Astrocyte (in vitro differentiated cells and primary cell): ENCODE measurements at regions not wholly inside any gene's neighbourhood (a gene's known extent, or its start where the extent isn't known, plus 50 kb on each side); places are given as distances from the start of the nearest gene placed in this dataset.

Experiments
- DNase-seq: peaks from one replicate; pipeline ENCODE4 v3.0.0-alpha.2; 2010; ENCODE audit warnings: low read depth
- FAIRE-seq: peaks from 2 replicates; lab custom pipeline; 2011; peaks lifted over from hg19 to GRCh38; lab: Jason Lieb, UNC
- H2AFZ ChIP-seq: 2 replicates; pipeline ENCODE4 v1.6.0; 2012; ENCODE audit warnings: low read depth, low read length, inconsistent platforms
- H3K27ac ChIP-seq: 2 replicates; pipeline ENCODE4 v1.5.1; 2011; ENCODE audit warnings: low read depth, low read length, inconsistent platforms
- H3K27me3 ChIP-seq: 2 replicates; pipeline ENCODE4 v1.6.0; 2011; ENCODE audit warnings: low read length, inconsistent platforms; ENCODE audit not compliant: insufficient read depth
- H3K36me3 ChIP-seq: 2 replicates; pipeline ENCODE4 v1.5.1; 2011; ENCODE audit warnings: low read length, inconsistent platforms; ENCODE audit not compliant: insufficient read depth
- H3K4me1 ChIP-seq: 2 replicates; pipeline ENCODE4 v1.5.1; 2011; ENCODE audit warnings: low read length, inconsistent platforms; ENCODE audit not compliant: insufficient read depth
- H3K4me2 ChIP-seq: 2 replicates; pipeline ENCODE4 v1.6.0; 2012; ENCODE audit warnings: low read length, inconsistent platforms
- H3K4me3 ChIP-seq: 2 replicates; pipeline ENCODE4 v1.5.1; 2011; ENCODE audit warnings: low read depth, mild to moderate bottlenecking, low read length, inconsistent platforms; ENCODE audit not compliant: insufficient read depth
- H3K79me2 ChIP-seq: 2 replicates; pipeline ENCODE4 v1.6.0; 2012; ENCODE audit warnings: mild to moderate bottlenecking, low read length, inconsistent platforms; ENCODE audit not compliant: insufficient read depth
- H3K9ac ChIP-seq: 2 replicates; pipeline ENCODE4 v1.6.0; 2012; ENCODE audit warnings: mild to moderate bottlenecking, low read length, inconsistent platforms
- H3K9me3 ChIP-seq: 2 replicates; pipeline ENCODE4 v1.5.1; 2012; ENCODE audit warnings: low read depth, mild to moderate bottlenecking, low read length, inconsistent platforms; ENCODE audit not compliant: insufficient read depth
- H4K20me1 ChIP-seq: 2 replicates; pipeline ENCODE4 v1.6.0; 2012; ENCODE audit warnings: low read length, inconsistent platforms; ENCODE audit not compliant: insufficient read depth
- H3K27ac Mint-ChIP-seq: one replicate; pipeline ENCODE4 v1.8.0; 2021; ENCODE audit warnings: mild to moderate bottlenecking, mixed read lengths; ENCODE audit not compliant: unreplicated experiment
- H3K27me3 Mint-ChIP-seq: one replicate; pipeline ENCODE4 v1.8.0; 2021; ENCODE audit warnings: low read depth, mixed read lengths; ENCODE audit not compliant: unreplicated experiment
- H3K36me3 Mint-ChIP-seq: one replicate; pipeline ENCODE4 v1.8.0; 2021; ENCODE audit warnings: low read depth, mixed read lengths; ENCODE audit not compliant: unreplicated experiment
- H3K4me1 Mint-ChIP-seq: one replicate; pipeline ENCODE4 v1.8.0; 2021; ENCODE audit warnings: low read depth, mixed read lengths; ENCODE audit not compliant: unreplicated experiment
- H3K4me3 Mint-ChIP-seq: one replicate; pipeline ENCODE4 v1.8.0; 2021; ENCODE audit warnings: mild to moderate bottlenecking, moderate library complexity, mixed read lengths; ENCODE audit not compliant: unreplicated experiment
- H3K9me3 Mint-ChIP-seq: one replicate; pipeline ENCODE4 v1.8.0; 2021; ENCODE audit warnings: mild to moderate bottlenecking, mixed read lengths; ENCODE audit not compliant: unreplicated experiment
- EZH2 ChIP-seq: IDR thresholded peaks from 2 replicates; pipeline ENCODE4 v1.6.1; 2012; ENCODE audit warnings: mild to moderate bottlenecking, low read length, inconsistent platforms; ENCODE audit not compliant: insufficient read depth
- TF ChIP-seq, protein P1 (sequence below): IDR thresholded peaks from 2 replicates; pipeline ENCODE4 v1.5.1; 2011; ENCODE audit warnings: low read depth, mild to moderate bottlenecking, inconsistent platforms, low read length, moderate library complexity; ENCODE audit not compliant: insufficient read depth

DNA sequence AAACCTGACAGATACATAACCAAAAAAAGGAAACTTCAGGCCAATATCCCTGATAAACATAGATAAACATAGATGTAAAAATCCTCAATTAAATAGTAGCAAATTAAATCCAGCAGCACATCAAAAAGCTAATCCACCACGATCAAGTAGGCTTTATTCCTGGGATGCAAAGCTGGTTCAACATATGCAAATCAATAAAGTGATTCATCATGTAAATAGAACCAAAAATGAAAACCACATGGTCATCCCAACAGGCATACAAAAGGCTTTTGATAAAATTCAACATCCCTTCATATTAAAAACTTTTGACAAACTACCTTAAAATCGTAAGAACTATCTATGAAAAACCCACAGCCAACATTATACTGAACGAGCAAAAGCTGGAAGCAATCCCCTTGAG, 882.2 kb downstream of the NTRK3 start:
- Histone ChIP-seq H3K9me3 (no peaks in the 10 kb centered on the region), H3K4me2 (no peak overlapping the region), H3K9ac (no peak overlapping the region), H3K4me1 (peaks cover 9% of the 10 kb centered on the region), H3K36me3 (no peaks in the 10 kb centered on the region), H4K20me1 (no peaks in the 10 kb centered on the region), H3K4me3 (no peak overlapping the region), H3K27me3 (no peaks in the 10 kb centered on the region), H2AFZ (no peak overlapping the region), H3K79me2 (no peaks in the 10 kb centered on the region), H3K27ac (no peak overlapping the region)
- TF ChIP-seq EZH2, result no peak
- TF ChIP-seq, protein P1, sequence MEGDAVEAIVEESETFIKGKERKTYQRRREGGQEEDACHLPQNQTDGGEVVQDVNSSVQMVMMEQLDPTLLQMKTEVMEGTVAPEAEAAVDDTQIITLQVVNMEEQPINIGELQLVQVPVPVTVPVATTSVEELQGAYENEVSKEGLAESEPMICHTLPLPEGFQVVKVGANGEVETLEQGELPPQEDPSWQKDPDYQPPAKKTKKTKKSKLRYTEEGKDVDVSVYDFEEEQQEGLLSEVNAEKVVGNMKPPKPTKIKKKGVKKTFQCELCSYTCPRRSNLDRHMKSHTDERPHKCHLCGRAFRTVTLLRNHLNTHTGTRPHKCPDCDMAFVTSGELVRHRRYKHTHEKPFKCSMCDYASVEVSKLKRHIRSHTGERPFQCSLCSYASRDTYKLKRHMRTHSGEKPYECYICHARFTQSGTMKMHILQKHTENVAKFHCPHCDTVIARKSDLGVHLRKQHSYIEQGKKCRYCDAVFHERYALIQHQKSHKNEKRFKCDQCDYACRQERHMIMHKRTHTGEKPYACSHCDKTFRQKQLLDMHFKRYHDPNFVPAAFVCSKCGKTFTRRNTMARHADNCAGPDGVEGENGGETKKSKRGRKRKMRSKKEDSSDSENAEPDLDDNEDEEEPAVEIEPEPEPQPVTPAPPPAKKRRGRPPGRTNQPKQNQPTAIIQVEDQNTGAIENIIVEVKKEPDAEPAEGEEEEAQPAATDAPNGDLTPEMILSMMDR, result no peak
- no peaks in the 10 kb centered on the region for H3K27me3 Mint-ChIP-seq
- peaks cover 9% of the 10 kb centered on the region for H3K9me3 Mint-ChIP-seq
- no peak overlapping the region for H3K4me3 Mint-ChIP-seq
- no peaks in the 10 kb centered on the region for H3K36me3 Mint-ChIP-seq
- FAIRE-seq (no peak), DNase-seq (no peak)
- peaks cover 7% of the 10 kb centered on the region for H3K4me1 Mint-ChIP-seq
- no peak overlapping the region for H3K27ac Mint-ChIP-seq

DNA sequence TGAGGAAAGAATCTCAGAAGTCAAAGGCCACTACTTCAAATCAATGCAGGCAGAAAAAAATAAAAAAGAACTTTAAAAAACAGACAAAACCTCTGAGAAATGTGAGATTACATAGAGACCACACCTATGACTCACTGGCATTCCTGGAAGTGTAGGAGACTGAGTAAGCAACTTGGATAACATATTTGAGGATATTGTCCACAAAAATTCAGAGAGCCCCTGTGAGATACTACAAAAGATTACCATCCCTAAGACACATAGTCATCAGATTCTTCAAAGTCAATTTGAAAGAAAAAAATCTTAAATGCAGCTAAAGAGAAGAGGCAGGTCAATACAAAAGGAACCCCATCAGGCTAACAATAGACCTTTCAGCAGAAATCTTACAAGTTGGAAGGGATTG, 887.3 kb downstream of the NTRK3 start:
- no peaks in the 10 kb centered on the region for H3K79me2 ChIP-seq
- peak overlapping the region; percentile 88 for H3K27ac ChIP-seq
- H3K36me3 ChIP-seq, result no peaks in the 10 kb centered on the region
- H3K27me3 ChIP-seq, result no peaks in the 10 kb centered on the region
- H3K4me1 ChIP-seq, result peaks cover 30% of the 10 kb centered on the region
- H3K27me3 Mint-ChIP-seq, result no peaks in the 10 kb centered on the region
- no peaks in the 10 kb centered on the region for H3K36me3 Mint-ChIP-seq
- peaks cover 3% of the 10 kb centered on the region for H3K9me3 Mint-ChIP-seq
- H3K9me3 ChIP-seq, result no peaks in the 10 kb centered on the region
- H3K4me2 ChIP-seq, result peak overlapping the region; percentile 57
- DNase-seq, result peak; percentile 99
- H3K4me3 ChIP-seq, result no peak overlapping the region
- TF ChIP-seq EZH2, result no peak
- TF ChIP-seq, protein P1, result no peak
- peak overlapping the region; percentile 70 for H3K27ac Mint-ChIP-seq
- FAIRE-seq, result peak; percentile 94
- peak overlapping the region; percentile 61 for H3K9ac ChIP-seq
- H3K4me1 Mint-ChIP-seq, result peaks cover 40% of the 10 kb centered on the region
- no peak overlapping the region for H2AFZ ChIP-seq
- no peaks in the 10 kb centered on the region for H4K20me1 ChIP-seq
- no peak overlapping the region for H3K4me3 Mint-ChIP-seq

DNA sequence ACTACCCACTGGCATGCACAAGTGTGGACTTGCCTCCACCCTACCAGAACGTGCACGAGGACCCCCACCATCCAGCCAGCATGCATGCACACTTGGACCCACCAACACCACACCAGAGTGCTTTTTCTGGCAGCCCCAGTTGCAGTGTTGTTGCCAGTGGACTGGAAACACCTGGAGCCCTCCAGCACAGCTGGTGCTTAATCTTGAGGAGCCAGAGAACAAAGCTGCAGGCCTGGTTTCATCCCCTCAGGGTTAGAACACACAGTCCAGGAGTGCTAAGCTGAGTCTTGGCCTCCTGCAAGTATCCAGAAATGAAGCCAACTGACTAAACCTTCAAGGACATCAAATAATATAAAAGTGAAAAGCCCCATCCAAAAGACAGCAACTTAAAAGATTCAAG, 888.0 kb downstream of the NTRK3 start:
- H3K4me2 ChIP-seq, result peak overlapping the region; percentile 57
- H3K27ac Mint-ChIP-seq, result peak overlapping the region; percentile 70

More for the DNA sequence above, 888.0 kb downstream of the NTRK3 start:
- no peak overlapping the region for H3K4me3 ChIP-seq
- H2AFZ ChIP-seq, result no peak overlapping the region
- Mint-ChIP-seq H3K4me1 (peaks cover 40% of the 10 kb centered on the region), H3K27me3 (no peaks in the 10 kb centered on the region), H3K9me3 (peaks cover 3% of the 10 kb centered on the region), H3K36me3 (no peaks in the 10 kb centered on the region), H3K4me3 (no peak overlapping the region)
- H3K79me2 ChIP-seq, result no peaks in the 10 kb centered on the region
- TF ChIP-seq EZH2, result no peak
- TF ChIP-seq, protein P1, result no peak
- peaks cover 30% of the 10 kb centered on the region for H3K4me1 ChIP-seq
- FAIRE-seq, result no peak
- no peaks in the 10 kb centered on the region for H3K27me3 ChIP-seq
- H4K20me1 ChIP-seq, result no peaks in the 10 kb centered on the region
- peak overlapping the region; percentile 80 for H3K27ac ChIP-seq
- DNase-seq, result no peak
- H3K9ac ChIP-seq, result peak overlapping the region; percentile 61
- no peaks in the 10 kb centered on the region for H3K36me3 ChIP-seq
- H3K9me3 ChIP-seq, result no peaks in the 10 kb centered on the region
